H1 (cell line): ENCODE measurements at regions not wholly inside any gene's neighbourhood (a gene's known extent, or its start where the extent isn't known, plus 50 kb on each side); places are given as distances from the start of the nearest gene placed in this dataset.

Source experiments
- CTCF ChIA-PET: fragments of 300-600 bp; sonication (Branson Sonifier 250); formaldehyde crosslinking; loops from one replicate; lab custom pipeline; 2021; ENCODE audit not compliant: partially characterized antibody; lab: Charles Lee
- POLR2A ChIA-PET: fragments of 300-600 bp; sonication (Branson Sonifier 250); formaldehyde crosslinking; loops from one replicate; lab custom pipeline; 2021; ENCODE audit warnings: inconsistent platforms; ENCODE audit not compliant: partially characterized antibody; lab: Charles Lee
- DNase-seq, 2 experiments: peaks; one replicate each; pipeline versions ENCODE4 v3.0.0 to v3.0.0-alpha.2; 2010 to 2022; ENCODE audit warnings: low spot score in 2 of 2, low read depth in 1 of 2, mixed read lengths in 1 of 2
- FAIRE-seq: peaks from 2 replicates; lab custom pipeline; 2011; peaks lifted over from hg19 to GRCh38; lab: Jason Lieb, UNC
- H2AFZ ChIP-seq: 2 replicates; pipeline ENCODE4 v1.8.1; 2012; ENCODE audit warnings: low read length, inconsistent platforms
- H2AK5ac ChIP-seq: 2 replicates; pipeline ENCODE4 v1.6.1; 2013; ENCODE audit warnings: low read depth, low read length
- H2BK120ac ChIP-seq: replicated peaks from 2 replicates; pipeline ENCODE3; 2013; ENCODE audit warnings: low read depth, low read length, inconsistent platforms
- H2BK12ac ChIP-seq: 2 replicates; pipeline ENCODE4 v1.6.1; 2013; ENCODE audit warnings: low read depth, low read length
- H2BK15ac ChIP-seq: 2 replicates; pipeline ENCODE4 v1.6.1; 2013; ENCODE audit warnings: low read length
- H2BK20ac ChIP-seq: 2 replicates; pipeline ENCODE4 v1.6.1; 2013; ENCODE audit warnings: low read length
- H2BK5ac ChIP-seq: 2 replicates; pipeline ENCODE4 v1.6.1; 2013; ENCODE audit warnings: low read depth, low read length
- H3K14ac ChIP-seq: 2 replicates; pipeline ENCODE4 v1.6.1; 2013; ENCODE audit warnings: inconsistent platforms; ENCODE audit not compliant: insufficient read length
- H3K18ac ChIP-seq: 2 replicates; pipeline ENCODE4 v1.6.1; 2013; ENCODE audit warnings: low read length; ENCODE audit errors: extremely low read depth
- H3K23ac ChIP-seq: 2 replicates; pipeline ENCODE4 v1.6.1; 2013; ENCODE audit warnings: inconsistent platforms; ENCODE audit not compliant: insufficient read length
- H3K23me2 ChIP-seq: 2 replicates; pipeline ENCODE4 v1.6.1; 2013; ENCODE audit warnings: low read depth, low read length
- H3K27ac ChIP-seq: 2 replicates; pipeline ENCODE4 v1.6.1; 2011; ENCODE audit warnings: low read depth, low read length, inconsistent platforms
- H3K27me3 ChIP-seq, 4 experiments: replicated peaks in 1 of 4; 1 replicate in 1 of 4; 2 replicates in 3 of 4; pipeline versions ENCODE4 v1.6.1 to v1.8.1; 2011 to 2013; ENCODE audit warnings: low read length in 3 of 4, mild to moderate bottlenecking in 3 of 4, inconsistent platforms in 2 of 4, mixed read lengths in 2 of 4, moderate library complexity in 1 of 4; ENCODE audit not compliant: control insufficient read depth in 3 of 4, insufficient read depth in 3 of 4; ENCODE audit errors: extremely low read depth in 1 of 4
- H3K36me3 ChIP-seq, 4 experiments: 2 replicates each; pipeline versions ENCODE4 v1.6.1 to v1.8.1; 2011 to 2013; ENCODE audit warnings: mild to moderate bottlenecking in 4 of 4, low read length in 3 of 4, moderate library complexity in 2 of 4, control low read depth in 1 of 4, inconsistent platforms in 1 of 4; ENCODE audit not compliant: insufficient read depth in 4 of 4, control insufficient read depth in 2 of 4
- H3K4ac ChIP-seq: replicated peaks from 2 replicates; pipeline ENCODE3; 2013; ENCODE audit warnings: low read length, low read depth, mixed read lengths, inconsistent platforms; ENCODE audit not compliant: insufficient read length
- H3K4me1 ChIP-seq, 4 experiments: replicated peaks in 1 of 4; 1 replicate in 1 of 4; 2 replicates in 3 of 4; pipeline versions ENCODE4 v1.6.1 to v1.8.1; 2011 to 2013; ENCODE audit warnings: low read length in 3 of 4, inconsistent platforms in 2 of 4, mixed read lengths in 1 of 4; ENCODE audit not compliant: insufficient read depth in 4 of 4, control insufficient read depth in 3 of 4
- H3K4me2 ChIP-seq, 2 experiments: 2 replicates each; pipeline versions ENCODE4 v1.6.1 to v1.8.1; 2011 to 2013; ENCODE audit warnings: low read depth in 2 of 2, low read length in 2 of 2, control low read depth in 1 of 2, inconsistent platforms in 1 of 2, mild to moderate bottlenecking in 1 of 2; ENCODE audit not compliant: insufficient read depth in 1 of 2
- H3K4me3 ChIP-seq, 4 experiments: fragments of 200-600, 300-600 bp in 1 of 4; sonication (generic), shearing (Covaris generic), sonication (Bioruptor Twin) in 1 of 4; 2 replicates each; pipeline versions ENCODE4 v1.5.1 to v1.8.1; 2011 to 2016; ENCODE audit warnings: low read length in 4 of 4, low read depth in 3 of 4, control low read depth in 2 of 4, inconsistent platforms in 2 of 4, mild to moderate bottlenecking in 2 of 4, mixed read lengths in 1 of 4, moderate library complexity in 1 of 4; ENCODE audit not compliant: insufficient read depth in 2 of 4; ENCODE audit errors: extremely low read depth in 1 of 4
- H3K56ac ChIP-seq: replicated peaks from 2 replicates; pipeline ENCODE3; 2013; ENCODE audit warnings: low read depth, mild to moderate bottlenecking, mixed read lengths, low read length, inconsistent platforms; ENCODE audit not compliant: insufficient read length
- H3K79me1 ChIP-seq: 2 replicates; pipeline ENCODE4 v1.6.1; 2013; ENCODE audit warnings: low read depth, low read length, control low read depth
- H3K79me2 ChIP-seq, 2 experiments: 2 replicates each; pipeline versions ENCODE4 v1.6.1 to v1.8.1; 2012 to 2013; ENCODE audit warnings: low read length in 2 of 2, mild to moderate bottlenecking in 2 of 2, inconsistent platforms in 1 of 2; ENCODE audit not compliant: insufficient read depth in 2 of 2, control insufficient read depth in 1 of 2
- H3K9ac ChIP-seq, 4 experiments: replicated peaks in 1 of 4; 1 replicate in 1 of 4; 2 replicates in 3 of 4; pipeline versions ENCODE4 v1.6.1 to v1.8.1; 2011 to 2013; ENCODE audit warnings: low read depth in 3 of 4, low read length in 3 of 4, control low read depth in 2 of 4, mild to moderate bottlenecking in 2 of 4, moderate library complexity in 2 of 4, inconsistent platforms in 1 of 4; ENCODE audit errors: extremely low read depth in 1 of 4
- H3K9me3 ChIP-seq, 2 experiments: 2 replicates each; pipeline versions ENCODE4 v1.6.1 to v1.8.1; 2012 to 2013; ENCODE audit warnings: mild to moderate bottlenecking in 2 of 2, moderate library complexity in 2 of 2, control low read depth in 1 of 2, inconsistent platforms in 1 of 2, low read depth in 1 of 2, low read length in 1 of 2, mixed read lengths in 1 of 2; ENCODE audit not compliant: insufficient read depth in 2 of 2
- H4K20me1 ChIP-seq, 2 experiments: replicated peaks in 1 of 2; 2 replicates each; pipeline versions ENCODE3 to v1.8.1; 2011 to 2013; ENCODE audit warnings: inconsistent platforms in 2 of 2, low read length in 2 of 2, mild to moderate bottlenecking in 1 of 2; ENCODE audit not compliant: insufficient read depth in 2 of 2, control insufficient read depth in 1 of 2
- H4K5ac ChIP-seq: 2 replicates; pipeline ENCODE4 v1.6.1; 2013; ENCODE audit warnings: low read length, low read depth, mixed read lengths, inconsistent platforms; ENCODE audit not compliant: insufficient read length
- H4K8ac ChIP-seq: 2 replicates; pipeline ENCODE4 v1.8.0; 2013; ENCODE audit warnings: mild to moderate bottlenecking, moderate library complexity, low read length, inconsistent platforms; ENCODE audit not compliant: insufficient read depth; ENCODE audit errors: extremely low read depth
- H4K91ac ChIP-seq: replicated peaks from 2 replicates; pipeline ENCODE3; 2013; ENCODE audit warnings: low read length, mixed read lengths, inconsistent platforms; ENCODE audit not compliant: insufficient read length
- CBX5 ChIP-seq: fragments of 300-800, 300-1000 bp; sonication (generic); IDR thresholded peaks from 2 replicates; pipeline ENCODE4 v1.7.1; 2016; ENCODE audit warnings: antibody characterized with exemption, low read length, low read depth
- CBX8 ChIP-seq: fragments of 300-800, 300-1000 bp; sonication (generic); IDR thresholded peaks from 2 replicates; pipeline ENCODE4 v1.7.1; 2016; ENCODE audit warnings: low read depth, low read length, borderline replicate concordance
- CHD2 ChIP-seq: IDR thresholded peaks from 2 replicates; pipeline ENCODE4 v1.6.1; 2012; ENCODE audit warnings: low read length, improper control_type of control experiment
- HDAC6 ChIP-seq: IDR thresholded peaks from one replicate; pipeline ENCODE4 v1.7.1; 2012; ENCODE audit warnings: low read depth, mild to moderate bottlenecking, inconsistent platforms, low read length, moderate library complexity
- NANOG ChIP-seq: IDR thresholded peaks from 2 replicates; pipeline ENCODE4 v1.6.1; 2011; ENCODE audit warnings: low read length, low read depth, mild to moderate bottlenecking, inconsistent platforms; ENCODE audit not compliant: insufficient read depth, poor library complexity, severe bottlenecking
- NRF1 ChIP-seq: IDR thresholded peaks from 2 replicates; pipeline ENCODE4 v1.6.1; 2011; ENCODE audit warnings: mild to moderate bottlenecking, low read depth, low read length, improper control_type of control experiment
- PHF8 ChIP-seq: fragments of 200-600 bp; sonication (generic); conservative IDR thresholded peaks from 2 replicates; pipeline ENCODE4 v1.7.1; 2012; ENCODE audit warnings: low read depth, mild to moderate bottlenecking, inconsistent platforms, low read length, moderate library complexity
- SIN3A ChIP-seq, 2 experiments: IDR thresholded peaks in 1 of 2; conservative IDR thresholded peaks in 1 of 2; 2 replicates each; pipeline ENCODE4 v1.6.1; 2011 to 2012; ENCODE audit warnings: low read length in 2 of 2, improper control_type of control experiment in 1 of 2, low read depth in 1 of 2, mild to moderate bottlenecking in 1 of 2
- SIX5 ChIP-seq: IDR thresholded peaks from 2 replicates; pipeline ENCODE4 v1.6.1; 2011; ENCODE audit warnings: mild to moderate bottlenecking, low read depth, low read length
- SP1 ChIP-seq: IDR thresholded peaks from 2 replicates; pipeline ENCODE4 v1.6.1; 2011; ENCODE audit warnings: low read depth, low read length
- SP2 ChIP-seq: IDR thresholded peaks from 2 replicates; pipeline ENCODE4 v1.6.1; 2012; ENCODE audit warnings: mild to moderate bottlenecking, low read length, inconsistent platforms
- USF2 ChIP-seq: IDR thresholded peaks from 2 replicates; pipeline ENCODE4 v1.6.1; 2011; ENCODE audit warnings: low read length, improper control_type of control experiment
- WGBS, 2 experiments: shearing (Covaris generic) in 1 of 2; methylation state at CpG; one replicate each; pipeline versions ENCODE4 v1.1.6 to v1.1.7; 2013 to 2015; ENCODE audit warnings: low lambda C conversion rate in 2 of 2, mixed read lengths in 2 of 2, inconsistent platforms in 1 of 2, low coverage in 1 of 2, missing lambda C conversion rate in 1 of 2; ENCODE audit not compliant: insufficient replicate concordance in 2 of 2, insufficient coverage in 1 of 2, insufficient read length in 1 of 2; ENCODE audit errors: extremely low coverage in 1 of 2, missing lambda C conversion rate in 1 of 2; 5-methylcytosine and 5-hydroxymethylcytosine counted together

- peak; percentile 86 for FAIRE-seq
- H2BK120ac ChIP-seq: peak overlapping the region; percentile 73
- TF ChIP-seq NRF1 (no peak), SIN3A (conservative IDR thresholded peaks at IDR 0.05 in 1 of 2, IDR thresholded peaks at IDR 0.05 in 1 of 2; ENCODE audit: low read depth in 1 of 2, low read length in 2 of 2) (no peak), NANOG (no peak), PHF8 (no peak), CHD2 (no peak), SP2 (no peak), SP1 (0 out of 2 replicates have a peak, but pooled peaks have one; percentile 34), SIX5 (no peak), USF2 (no peak), CBX5 (no peak), CBX8 (no peak), HDAC6 (no peak)
Measured at GRCh38 chr4:151524610-151525009, 115.6 kb downstream of the FHIP1A start.

More at GRCh38 chr4:151524610-151525009, 115.6 kb downstream of the FHIP1A start:
- H3K36me3 ChIP-seq: no peaks in the 10 kb centered on the region
- H2BK15ac ChIP-seq: no peak overlapping the region
- H4K8ac ChIP-seq: no peak overlapping the region
- H2AK5ac ChIP-seq: no peak overlapping the region
- 50% methylated on average over 2 of the region's 2 CpGs; no CpG with 5 or more reads in 1 of the 2 experiments for WGBS, 2 experiments
- no peak overlapping the region for H3K23ac ChIP-seq
- H3K4me3 ChIP-seq: peak overlapping the region in 1 of 4 experiments; percentile 7; a peak in 1 of 8 replicates
- no peaks in the 10 kb centered on the region for H3K23me2 ChIP-seq
- peaks cover 0 to 34% of the 10 kb centered on the region in 2 experiments; a peak in 2 of 4 replicates for H3K79me2 ChIP-seq
- H3K27me3 ChIP-seq: no peaks in the 10 kb centered on the region
- no peak overlapping the region; the same call in 1 of the 2 replicates for H2BK5ac ChIP-seq
- H4K91ac ChIP-seq: peak overlapping the region; percentile 41
- DNase-seq: peak in 1 of 2 experiments; percentile 13
- H2AFZ ChIP-seq: no peak overlapping the region
- ChIA-PET CTCF (interaction anchor here (0.6 to 1.1 kb wide), 4 partner anchors 35 to 257 kb away, joined by 3 to 4 read pairs (median 4); partner anchors contain the start of gene PRSS48), POLR2A (interaction anchor here (0.8 to 1.0 kb wide), 2 partner anchors 10 to 16 kb away, joined by 3 read pairs; no protein-coding TSS in a partner anchor)
- no peak overlapping the region; the same call in 1 of the 2 replicates for H3K27ac ChIP-seq
- H2BK12ac ChIP-seq: no peak overlapping the region
- H3K14ac ChIP-seq: no peak overlapping the region
- no peaks in the 10 kb centered on the region for H4K20me1 ChIP-seq
- H3K9me3 ChIP-seq: peaks cover 0 to 12% of the 10 kb centered on the region in 2 experiments; a peak in 1 of 4 replicates
- H3K79me1 ChIP-seq: peaks cover 3% of the 10 kb centered on the region; the same call in 1 of the 2 replicates
- no peak overlapping the region for H3K56ac ChIP-seq
- H3K9ac ChIP-seq: no peak overlapping the region
- H3K4me2 ChIP-seq: peak overlapping the region; percentile 2 to 35; a peak in 3 of 4 replicates
- H3K4me1 ChIP-seq: peaks cover 5 to 13% (median 12%) of the 10 kb centered on the region in 4 experiments; a peak in 4 of 7 replicates
- no peak overlapping the region; the same call in 1 of the 2 replicates for H2BK20ac ChIP-seq
- H3K4ac ChIP-seq: no peak overlapping the region
- peak overlapping the region; percentile 54 for H4K5ac ChIP-seq
- no peak overlapping the region; the same call in 1 of the 2 replicates for H3K18ac ChIP-seq
